H9 (cell line): ENCODE measurements at regions not wholly inside any gene's neighbourhood (a gene's known extent, or its start where the extent isn't known, plus 50 kb on each side); places are given as distances from the start of the nearest gene placed in this dataset.

Source experiments
- DNase-seq: peaks from one replicate; pipeline ENCODE4 v3.0.0-alpha.2; 2017
- H2AFZ ChIP-seq: one replicate; pipeline ENCODE4 v1.6.1; 2013; ENCODE audit warnings: mild to moderate bottlenecking, low read length, control low read depth, moderate library complexity
- H2AK5ac ChIP-seq: 2 replicates; pipeline ENCODE4 v1.6.1; 2013; ENCODE audit warnings: low read length, control low read depth, mixed read lengths; ENCODE audit not compliant: insufficient read length
- H2BK120ac ChIP-seq: one replicate; pipeline ENCODE4 v1.6.1; 2013; ENCODE audit warnings: low read depth, mild to moderate bottlenecking, low read length, control low read depth, inconsistent platforms; ENCODE audit not compliant: poor library complexity, severe bottlenecking
- H2BK12ac ChIP-seq: 2 replicates; pipeline ENCODE4 v1.6.1; 2013; ENCODE audit warnings: low read length, control low read depth, mixed read lengths, low read depth; ENCODE audit not compliant: insufficient read length
- H2BK15ac ChIP-seq: 2 replicates; pipeline ENCODE4 v1.6.1; 2013; ENCODE audit warnings: low read depth, low read length, control low read depth
- H2BK20ac ChIP-seq: one replicate; pipeline ENCODE4 v1.6.1; 2013; ENCODE audit warnings: low read depth, mild to moderate bottlenecking, low read length, control low read depth, inconsistent platforms; ENCODE audit not compliant: poor library complexity, severe bottlenecking
- H2BK5ac ChIP-seq: 2 replicates; pipeline ENCODE4 v1.6.1; 2013; ENCODE audit warnings: low read length, control low read depth, mixed read lengths; ENCODE audit not compliant: insufficient read length
- H3K14ac ChIP-seq: 2 replicates; pipeline ENCODE4 v1.6.1; 2013; ENCODE audit warnings: low read length, control low read depth; ENCODE audit not compliant: insufficient read depth
- H3K18ac ChIP-seq: 2 replicates; pipeline ENCODE4 v1.6.1; 2013; ENCODE audit warnings: low read depth, mild to moderate bottlenecking, mixed read lengths, low read length, control low read depth; ENCODE audit not compliant: insufficient read length
- H3K23ac ChIP-seq: 2 replicates; pipeline ENCODE4 v1.6.1; 2013; ENCODE audit warnings: low read length, control low read depth, mixed read lengths, low read depth; ENCODE audit not compliant: insufficient read length
- H3K23me2 ChIP-seq: 2 replicates; pipeline ENCODE4 v1.6.1; 2013; ENCODE audit warnings: low read depth, mild to moderate bottlenecking, mixed read lengths, low read length, control low read depth; ENCODE audit not compliant: insufficient read length, poor library complexity, severe bottlenecking
- H3K27ac ChIP-seq: 2 replicates; pipeline ENCODE4 v1.5.1; 2013; ENCODE audit warnings: low read length, control low read depth, mixed read lengths, low read depth; ENCODE audit not compliant: insufficient read length
- H3K27me3 ChIP-seq: 2 replicates; pipeline ENCODE4 v1.6.1; 2013; ENCODE audit warnings: low read length, control low read depth, inconsistent platforms; ENCODE audit not compliant: insufficient read depth
- H3K4ac ChIP-seq: 2 replicates; pipeline ENCODE4 v1.6.1; 2013; ENCODE audit warnings: low read depth, mild to moderate bottlenecking, control low read depth, inconsistent platforms, low read length, moderate library complexity
- H3K4me1 ChIP-seq: 2 replicates; pipeline ENCODE4 v1.6.1; 2013; ENCODE audit warnings: low read length, control low read depth, inconsistent platforms; ENCODE audit not compliant: insufficient read depth
- H3K4me2 ChIP-seq: 2 replicates; pipeline ENCODE4 v1.6.1; 2013; ENCODE audit warnings: low read length, control low read depth, mixed read lengths; ENCODE audit not compliant: insufficient read length, insufficient read depth
- H3K56ac ChIP-seq: 2 replicates; pipeline ENCODE4 v1.6.1; 2013; ENCODE audit warnings: low read depth, mild to moderate bottlenecking, mixed read lengths, low read length, control low read depth; ENCODE audit not compliant: insufficient read length
- H3K79me1 ChIP-seq: 2 replicates; pipeline ENCODE4 v1.6.1; 2013; ENCODE audit warnings: low read depth, mild to moderate bottlenecking, moderate library complexity, low read length, control low read depth, inconsistent platforms; ENCODE audit not compliant: insufficient read depth, poor library complexity, severe bottlenecking
- H3K79me2 ChIP-seq: 2 replicates; pipeline ENCODE4 v1.6.1; 2013; ENCODE audit warnings: low read length, control low read depth, inconsistent platforms; ENCODE audit not compliant: insufficient read depth
- H3K9ac ChIP-seq: 2 replicates; pipeline ENCODE4 v1.6.1; 2013; ENCODE audit warnings: low read length, control low read depth, mixed read lengths; ENCODE audit not compliant: insufficient read length; ENCODE audit errors: extremely low read depth
- H3K9me3 ChIP-seq: one replicate; pipeline ENCODE4 v1.6.1; 2013; ENCODE audit warnings: low read depth, low read length, inconsistent platforms; ENCODE audit not compliant: control insufficient read depth
- H3T11ph ChIP-seq: one replicate; pipeline ENCODE4 v1.6.1; 2013; ENCODE audit warnings: mild to moderate bottlenecking, low read length, control low read depth, inconsistent platforms
- H4K20me1 ChIP-seq: one replicate; pipeline ENCODE4 v1.6.1; 2013; ENCODE audit not compliant: control insufficient read depth, insufficient read length, insufficient read depth
- H4K5ac ChIP-seq: 2 replicates; pipeline ENCODE4 v1.6.1; 2013; ENCODE audit warnings: low read depth, mild to moderate bottlenecking, mixed read lengths, low read length, control low read depth; ENCODE audit not compliant: insufficient read length
- H4K8ac ChIP-seq: replicated peaks from 2 replicates; pipeline ENCODE4 v1.6.1; 2013; ENCODE audit warnings: low read length, control low read depth, mixed read lengths, low read depth; ENCODE audit not compliant: insufficient read length
- H4K91ac ChIP-seq: 2 replicates; pipeline ENCODE4 v1.6.1; 2013; ENCODE audit warnings: low read depth, mild to moderate bottlenecking, moderate library complexity, mixed read lengths, low read length, control low read depth; ENCODE audit not compliant: insufficient read length
- H3K27ac Mint-ChIP-seq, 3 experiments: 2 replicates in 2 of 3; 3 replicates in 1 of 3; pipeline ENCODE4 v1.8.0; 2020 to 2021; ENCODE audit warnings: mixed read lengths in 3 of 3, mild to moderate bottlenecking in 1 of 3, moderate library complexity in 1 of 3
- H3K27me3 Mint-ChIP-seq: 2 replicates; pipeline ENCODE4 v1.8.0; 2021; ENCODE audit warnings: low read depth, mild to moderate bottlenecking, moderate library complexity, mixed read lengths
- H3K36me3 Mint-ChIP-seq, 3 experiments: 2 replicates in 2 of 3; 3 replicates in 1 of 3; pipeline ENCODE4 v1.8.0; 2020 to 2021; ENCODE audit warnings: low read depth in 3 of 3, mixed read lengths in 3 of 3; ENCODE audit not compliant: insufficient read depth in 1 of 3
- H3K4me1 Mint-ChIP-seq, 2 experiments: 2 replicates each; pipeline ENCODE4 v1.8.0; 2020; ENCODE audit warnings: mixed read lengths in 2 of 2
- H3K4me3 Mint-ChIP-seq, 2 experiments: 2 replicates in 1 of 2; 3 replicates in 1 of 2; pipeline ENCODE4 v1.8.0; 2020 to 2021; ENCODE audit warnings: mild to moderate bottlenecking in 2 of 2, mixed read lengths in 2 of 2, moderate library complexity in 1 of 2
- H3K9me3 Mint-ChIP-seq, 2 experiments: 2 replicates in 1 of 2; 3 replicates in 1 of 2; pipeline ENCODE4 v1.8.0; 2020; ENCODE audit warnings: mild to moderate bottlenecking in 2 of 2, mixed read lengths in 2 of 2, moderate library complexity in 1 of 2
- WGBS: extraction: QIAGEN DNeasy Blood & Tissue Kit; methylation state at CpG from one replicate; pipeline ENCODE4 v1.1.7; 2013; ENCODE audit warnings: missing lambda C conversion rate, low lambda C conversion rate, mixed read lengths; ENCODE audit not compliant: insufficient read length; ENCODE audit errors: extremely low coverage; 5-methylcytosine and 5-hydroxymethylcytosine counted together
- TF ChIP-seq, protein P1 (sequence below): fragments of 200-600 bp; sonication (generic); conservative IDR thresholded peaks from 3 replicates; pipeline ENCODE4 v1.8.0; 2021; ENCODE audit warnings: antibody characterized with exemption, mild to moderate bottlenecking

DNA sequence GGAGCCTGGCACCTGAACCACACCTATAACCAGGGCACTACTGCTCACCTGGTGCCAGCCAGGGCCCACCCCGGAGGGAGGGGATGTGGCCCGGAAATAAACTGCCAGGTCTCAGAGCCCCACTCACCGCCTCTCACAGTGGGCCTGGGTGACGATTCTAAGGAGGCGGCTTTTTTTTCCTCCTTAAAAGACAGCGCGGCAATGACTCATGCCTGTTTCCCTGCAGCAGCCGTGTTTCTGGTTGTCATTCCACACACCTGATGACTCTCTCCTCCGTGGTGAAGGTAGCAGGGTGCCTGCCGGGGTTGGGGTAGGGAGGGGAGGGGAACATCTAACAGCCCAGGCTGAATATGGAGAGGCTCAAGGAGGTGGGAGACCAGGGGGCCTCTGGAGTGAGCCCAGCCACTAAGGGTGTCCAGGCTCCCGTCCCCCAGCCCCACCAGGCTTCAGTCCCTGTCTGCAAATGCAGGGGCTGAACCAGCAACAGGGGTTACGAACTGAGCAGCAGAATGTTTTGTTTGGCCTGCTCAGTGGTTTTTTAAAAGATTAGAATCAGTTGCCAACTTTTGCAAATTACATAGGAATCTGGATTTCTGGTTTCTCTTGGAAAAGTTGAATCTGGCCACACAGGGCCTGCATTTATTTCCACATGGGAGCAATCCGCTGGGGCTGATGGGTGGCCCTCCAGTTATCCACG, 127.3 kb upstream of the LINGO1 start:
- Histone ChIP-seq H2BK15ac (no peak overlapping the region), H3K23ac (no peak overlapping the region), H3K9me3 (no peaks in the 10 kb centered on the region), H3K23me2 (no peaks in the 10 kb centered on the region), H3K4me1 (no peaks in the 10 kb centered on the region), H3T11ph (no peak overlapping the region), H3K14ac (no peak overlapping the region), H2AK5ac (no peak overlapping the region), H2BK12ac (no peak overlapping the region), H3K18ac (no peak overlapping the region), H2AFZ (no peak overlapping the region), H4K20me1 (no peaks in the 10 kb centered on the region), H3K56ac (no peak overlapping the region), H4K91ac (no peak overlapping the region), H4K8ac (no peak overlapping the region), H3K27ac (no peak overlapping the region), H3K4me2 (no peak overlapping the region), H2BK5ac (no peak overlapping the region), H4K5ac (no peak overlapping the region), H2BK20ac (no peak overlapping the region), H3K4ac (no peak overlapping the region), H3K27me3 (no peaks in the 10 kb centered on the region; the same call in 1 of the 2 replicates), H2BK120ac (no peak overlapping the region), H3K79me2 (no peaks in the 10 kb centered on the region), H3K79me1 (no peaks in the 10 kb centered on the region), H3K9ac (no peak overlapping the region)
- WGBS: no CpG with 5 or more reads among the region's 14 CpGs
- no peak overlapping the region for H3K27ac Mint-ChIP-seq
- peaks cover 9 to 17% of the 10 kb centered on the region in 2 experiments for H3K4me1 Mint-ChIP-seq
- peaks cover 9% of the 10 kb centered on the region for H3K27me3 Mint-ChIP-seq
- no peak for DNase-seq
- no peak overlapping the region for H3K4me3 Mint-ChIP-seq
- no peaks in the 10 kb centered on the region for H3K9me3 Mint-ChIP-seq
- TF ChIP-seq, protein P1, sequence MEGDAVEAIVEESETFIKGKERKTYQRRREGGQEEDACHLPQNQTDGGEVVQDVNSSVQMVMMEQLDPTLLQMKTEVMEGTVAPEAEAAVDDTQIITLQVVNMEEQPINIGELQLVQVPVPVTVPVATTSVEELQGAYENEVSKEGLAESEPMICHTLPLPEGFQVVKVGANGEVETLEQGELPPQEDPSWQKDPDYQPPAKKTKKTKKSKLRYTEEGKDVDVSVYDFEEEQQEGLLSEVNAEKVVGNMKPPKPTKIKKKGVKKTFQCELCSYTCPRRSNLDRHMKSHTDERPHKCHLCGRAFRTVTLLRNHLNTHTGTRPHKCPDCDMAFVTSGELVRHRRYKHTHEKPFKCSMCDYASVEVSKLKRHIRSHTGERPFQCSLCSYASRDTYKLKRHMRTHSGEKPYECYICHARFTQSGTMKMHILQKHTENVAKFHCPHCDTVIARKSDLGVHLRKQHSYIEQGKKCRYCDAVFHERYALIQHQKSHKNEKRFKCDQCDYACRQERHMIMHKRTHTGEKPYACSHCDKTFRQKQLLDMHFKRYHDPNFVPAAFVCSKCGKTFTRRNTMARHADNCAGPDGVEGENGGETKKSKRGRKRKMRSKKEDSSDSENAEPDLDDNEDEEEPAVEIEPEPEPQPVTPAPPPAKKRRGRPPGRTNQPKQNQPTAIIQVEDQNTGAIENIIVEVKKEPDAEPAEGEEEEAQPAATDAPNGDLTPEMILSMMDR: no peak
- no peaks in the 10 kb centered on the region for H3K36me3 Mint-ChIP-seq
